ENCODE measurements at regions not wholly inside any gene's neighbourhood (a gene's known extent, or its start where the extent isn't known, plus 50 kb on each side); places are given as distances from the start of the nearest gene placed in this dataset.

GRCh38 chr2:78202986-78203670 lies 681.0 kb upstream of the LRRTM4 start:
- no peak for TF ChIP-seq CTCF (IDR thresholded peaks at IDR 0.05; ENCODE audit: borderline replicate concordance, extremely low read depth, insufficient read depth)
- DNase-seq (no peak), FAIRE-seq (no peak)
- Histone ChIP-seq H3K36me3 (ENCODE audit: control insufficient read depth in 2 of 3, insufficient read depth in 3 of 3, low read length in 3 of 3) (no peaks in the 10 kb centered on the region), H3K9ac (ENCODE audit: low read length in 3 of 3) (no peak overlapping the region), H3K4me1 (ENCODE audit: control insufficient read depth in 2 of 3, insufficient read depth in 2 of 3, low read depth in 1 of 3, low read length in 3 of 3) (no peaks in the 10 kb centered on the region), H3K4me3 (ENCODE audit: low read length in 3 of 3) (no peak overlapping the region), H3K27ac (ENCODE audit: low read depth in 2 of 2, low read length in 2 of 2) (no peak overlapping the region), H3K9me3 (ENCODE audit: control insufficient read depth in 2 of 3, insufficient read depth in 1 of 3, low read length in 3 of 3) (no peaks in the 10 kb centered on the region), H3K27me3 (ENCODE audit: control insufficient read depth, insufficient read depth, low read length) (no peaks in the 10 kb centered on the region)
- intact Hi-C loops (cut with DNase I), result no loop called here

GRCh38 chr2:78218066-78218465 lies 695.9 kb upstream of the LRRTM4 start:
- Histone ChIP-seq H3K36me3 (ENCODE audit: control insufficient read depth in 2 of 3, insufficient read depth in 3 of 3, low read length in 3 of 3) (no peaks in the 10 kb centered on the region), H3K4me1 (ENCODE audit: control insufficient read depth in 2 of 3, insufficient read depth in 2 of 3, low read depth in 1 of 3, low read length in 3 of 3) (no peaks in the 10 kb centered on the region), H3K9me3 (ENCODE audit: control insufficient read depth in 2 of 3, insufficient read depth in 1 of 3, low read length in 3 of 3) (no peaks in the 10 kb centered on the region), H3K4me3 (ENCODE audit: low read length in 3 of 3) (no peak overlapping the region), H3K27me3 (ENCODE audit: control insufficient read depth, insufficient read depth, low read length) (no peaks in the 10 kb centered on the region), H3K9ac (ENCODE audit: low read length in 3 of 3) (no peak overlapping the region), H3K27ac (ENCODE audit: low read depth in 2 of 2, low read length in 2 of 2) (no peak overlapping the region)
- no peak for DNase-seq
- intact Hi-C loops (cut with DNase I), result no loop called here
- no peak for TF ChIP-seq CTCF (IDR thresholded peaks at IDR 0.05; ENCODE audit: borderline replicate concordance, extremely low read depth, insufficient read depth)
- no peak for FAIRE-seq

- no peak for TF ChIP-seq CTCF (IDR thresholded peaks at IDR 0.05; ENCODE audit: borderline replicate concordance, extremely low read depth, insufficient read depth)
- H3K9me3 ChIP-seq (ENCODE audit: control insufficient read depth in 2 of 3, insufficient read depth in 1 of 3, low read length in 3 of 3), result no peaks in the 10 kb centered on the region
- intact Hi-C loops (cut with DNase I), result no loop called here
- H3K4me3 ChIP-seq (ENCODE audit: low read length in 3 of 3), result no peak overlapping the region
- FAIRE-seq (no peak), DNase-seq (no peak)
- H3K27ac ChIP-seq (ENCODE audit: low read depth in 2 of 2, low read length in 2 of 2), result no peak overlapping the region
- H3K9ac ChIP-seq (ENCODE audit: low read length in 3 of 3), result no peak overlapping the region
- H3K27me3 ChIP-seq (ENCODE audit: control insufficient read depth, insufficient read depth, low read length), result no peaks in the 10 kb centered on the region
- H3K4me1 ChIP-seq (ENCODE audit: control insufficient read depth in 2 of 3, insufficient read depth in 2 of 3, low read depth in 1 of 3, low read length in 3 of 3), result no peaks in the 10 kb centered on the region
- H3K36me3 ChIP-seq (ENCODE audit: control insufficient read depth in 2 of 3, insufficient read depth in 3 of 3, low read length in 3 of 3), result no peaks in the 10 kb centered on the region
These were observed 715.5 kb upstream of the LRRTM4 start for GRCh38 chr2:78237704-78238103.

All from kidney (tissue), 13 donors.